ENCODE measurements at regions not wholly inside any gene's neighbourhood (a gene's known extent, or its start where the extent isn't known, plus 50 kb on each side); places are given as distances from the start of the nearest gene placed in this dataset.

- Histone ChIP-seq H3K9me2 (ENCODE audit: insufficient read depth, low read length) (no peaks in the 10 kb centered on the region), H3K4me3 (ENCODE audit: low read depth, low read length, poor library complexity, severe bottlenecking) (no peak overlapping the region), H2AFZ (ENCODE audit: low read length) (no peak overlapping the region), H3K79me2 (ENCODE audit: insufficient read depth, low read depth, low read length) (no peaks in the 10 kb centered on the region), H3K4me2 (ENCODE audit: low read length) (no peak overlapping the region), H3K9me3 (ENCODE audit: low read length) (no peaks in the 10 kb centered on the region), H3K4me1 (ENCODE audit: insufficient read depth, low read length, poor library complexity, severe bottlenecking) (no peaks in the 10 kb centered on the region), H3K36me3 (ENCODE audit: insufficient read depth, low read length) (no peaks in the 10 kb centered on the region), H3K27ac (ENCODE audit: low read depth, low read length, poor library complexity, severe bottlenecking) (no peak overlapping the region), H4K20me1 (ENCODE audit: insufficient read depth, low read length) (no peaks in the 10 kb centered on the region)
- TF ChIP-seq EZH2phosphoT487 (IDR thresholded peaks at IDR 0.05; ENCODE audit: borderline replicate concordance, low read depth, low read length) (no peak), CTCF (conservative IDR thresholded peaks at IDR 0.05; ENCODE audit: low read length) (no peak)
- POLR2A ChIA-PET: no interaction called here
- no TSS peak for BruUV-seq (replicated peaks)
- intact Hi-C loops (cut with micrococcal nuclease; ENCODE audit: unreplicated experiment): no loop called here
- CTCF ChIA-PET (ENCODE audit: unreplicated experiment): no interaction called here
- no peak for DNase-seq (ENCODE audit: low spot score)
Measured at GRCh38 chr16:86766700-86767099, 188.4 kb downstream of the FOXL1 start.

- ChIA-PET POLR2A (no interaction called here), CTCF (ENCODE audit: unreplicated experiment) (no interaction called here)
- intact Hi-C loops (cut with micrococcal nuclease; ENCODE audit: unreplicated experiment): no loop called here
Measured at GRCh38 chr16:86768228-86768791, 190.0 kb downstream of the FOXL1 start.

More at GRCh38 chr16:86768228-86768791, 190.0 kb downstream of the FOXL1 start:
- Histone ChIP-seq H3K36me3 (ENCODE audit: insufficient read depth, low read length) (no peaks in the 10 kb centered on the region), H3K4me3 (ENCODE audit: low read depth, low read length, poor library complexity, severe bottlenecking) (no peak overlapping the region), H4K20me1 (ENCODE audit: insufficient read depth, low read length) (no peaks in the 10 kb centered on the region), H3K9me2 (ENCODE audit: insufficient read depth, low read length) (no peaks in the 10 kb centered on the region), H3K4me1 (ENCODE audit: insufficient read depth, low read length, poor library complexity, severe bottlenecking) (no peaks in the 10 kb centered on the region), H3K4me2 (ENCODE audit: low read length) (no peak overlapping the region), H3K9me3 (ENCODE audit: low read length) (no peaks in the 10 kb centered on the region), H2AFZ (ENCODE audit: low read length) (no peak overlapping the region), H3K27ac (ENCODE audit: low read depth, low read length, poor library complexity, severe bottlenecking) (no peak overlapping the region), H3K79me2 (ENCODE audit: insufficient read depth, low read depth, low read length) (no peaks in the 10 kb centered on the region)
- TF ChIP-seq EZH2phosphoT487 (IDR thresholded peaks at IDR 0.05; ENCODE audit: borderline replicate concordance, low read depth, low read length) (no peak), CTCF (conservative IDR thresholded peaks at IDR 0.05; ENCODE audit: low read length) (no peak)
- DNase-seq (ENCODE audit: low spot score): no peak
- BruUV-seq (replicated peaks): no TSS peak

All from OCI-LY7 (cell line).